ENCODE measurements at regions not wholly inside any gene's neighbourhood (a gene's known extent, or its start where the extent isn't known, plus 50 kb on each side); places are given as distances from the start of the nearest gene placed in this dataset.

DNA sequence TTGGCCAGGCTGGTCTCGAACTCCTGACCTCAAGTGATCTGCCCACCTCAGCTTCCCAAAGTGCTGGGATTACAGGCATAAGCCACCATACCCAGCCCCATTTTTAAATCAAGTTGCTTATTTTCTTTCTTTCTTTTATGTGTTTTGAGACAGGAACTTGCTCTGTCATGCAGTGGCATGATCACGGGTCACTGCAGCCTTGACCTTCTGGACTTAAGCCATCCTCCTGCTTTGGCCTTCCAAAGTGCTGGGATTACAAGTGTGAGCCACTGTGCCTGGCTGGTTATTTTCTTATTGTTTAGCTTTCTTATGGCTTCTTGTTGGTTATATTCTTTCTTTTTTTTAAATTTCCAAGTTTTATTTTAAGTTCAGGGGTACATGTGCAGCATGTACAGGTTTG lies 79.7 kb upstream of the C5orf63 start:
- TF ChIP-seq, protein P1, sequence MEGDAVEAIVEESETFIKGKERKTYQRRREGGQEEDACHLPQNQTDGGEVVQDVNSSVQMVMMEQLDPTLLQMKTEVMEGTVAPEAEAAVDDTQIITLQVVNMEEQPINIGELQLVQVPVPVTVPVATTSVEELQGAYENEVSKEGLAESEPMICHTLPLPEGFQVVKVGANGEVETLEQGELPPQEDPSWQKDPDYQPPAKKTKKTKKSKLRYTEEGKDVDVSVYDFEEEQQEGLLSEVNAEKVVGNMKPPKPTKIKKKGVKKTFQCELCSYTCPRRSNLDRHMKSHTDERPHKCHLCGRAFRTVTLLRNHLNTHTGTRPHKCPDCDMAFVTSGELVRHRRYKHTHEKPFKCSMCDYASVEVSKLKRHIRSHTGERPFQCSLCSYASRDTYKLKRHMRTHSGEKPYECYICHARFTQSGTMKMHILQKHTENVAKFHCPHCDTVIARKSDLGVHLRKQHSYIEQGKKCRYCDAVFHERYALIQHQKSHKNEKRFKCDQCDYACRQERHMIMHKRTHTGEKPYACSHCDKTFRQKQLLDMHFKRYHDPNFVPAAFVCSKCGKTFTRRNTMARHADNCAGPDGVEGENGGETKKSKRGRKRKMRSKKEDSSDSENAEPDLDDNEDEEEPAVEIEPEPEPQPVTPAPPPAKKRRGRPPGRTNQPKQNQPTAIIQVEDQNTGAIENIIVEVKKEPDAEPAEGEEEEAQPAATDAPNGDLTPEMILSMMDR (IDR thresholded peaks at IDR 0.05) = no peak
- no peak for TF ChIP-seq POLR2A (IDR thresholded peaks at IDR 0.05)

Measured in testis (tissue), 2 donors.